Ascending aorta (tissue), 2 donors: ENCODE measurements at regions not wholly inside any gene's neighbourhood (a gene's known extent, or its start where the extent isn't known, plus 50 kb on each side); places are given as distances from the start of the nearest gene placed in this dataset.
A peak's percentile ranks its signal among the peaks of the same experiment; 100 is the strongest.
"Not testable (repeated sequence)": the region's sequence is repeated elsewhere in the genome, so short reads cannot be mapped to it uniquely, and the experiment has no call there.

Experiments
- DNase-seq, 2 donors: peaks; one replicate each; pipeline ENCODE4 v3.0.0-alpha.2; 2019; ENCODE audit warnings: low spot score in 2 of 2
- H3K27ac ChIP-seq, 2 donors: fragments of 200-600 bp; sonication (generic); one replicate each; pipeline ENCODE4 v1.5.1; 2016 to 2017; ENCODE audit warnings: mild to moderate bottlenecking in 1 of 2
- H3K27me3 ChIP-seq: fragments of 200-600 bp; sonication (generic); one replicate; pipeline ENCODE4 v1.5.1; 2017
- H3K36me3 ChIP-seq, 2 donors: fragments of 200-600 bp; sonication (generic); one replicate each; pipeline ENCODE4 v1.5.1; 2016
- H3K4me1 ChIP-seq, 2 donors: fragments of 200-600 bp; sonication (generic); one replicate each; pipeline ENCODE4 v1.5.1; 2016 to 2017; ENCODE audit warnings: mild to moderate bottlenecking in 1 of 2
- H3K4me3 ChIP-seq, 2 donors: fragments of 200-600 bp; sonication (generic); one replicate each; pipeline ENCODE4 v1.5.1; 2016 to 2017; ENCODE audit warnings: mild to moderate bottlenecking in 1 of 2
- H3K9me3 ChIP-seq, 2 donors: fragments of 200-600 bp; sonication (generic); one replicate each; pipeline ENCODE4 v1.5.1; 2016
- intact Hi-C: fragments of 100-400 bp; cut with DNase I; formaldehyde crosslinking; loops from one replicate; pipeline ENCODE4 v1.15.1; 2023
- TF ChIP-seq, protein P1 (sequence below), 3 experiments: fragments of 200-600 bp in 2 of 3; fragments of 450-650 bp in 1 of 3; sonication (generic) in 2 of 3; IDR thresholded peaks; one replicate each; pipeline ENCODE4 v1.5.1; 2016 to 2019; ENCODE audit warnings: antibody characterized with exemption in 3 of 3, mild to moderate bottlenecking in 1 of 3, moderate library complexity in 1 of 3

DNA sequence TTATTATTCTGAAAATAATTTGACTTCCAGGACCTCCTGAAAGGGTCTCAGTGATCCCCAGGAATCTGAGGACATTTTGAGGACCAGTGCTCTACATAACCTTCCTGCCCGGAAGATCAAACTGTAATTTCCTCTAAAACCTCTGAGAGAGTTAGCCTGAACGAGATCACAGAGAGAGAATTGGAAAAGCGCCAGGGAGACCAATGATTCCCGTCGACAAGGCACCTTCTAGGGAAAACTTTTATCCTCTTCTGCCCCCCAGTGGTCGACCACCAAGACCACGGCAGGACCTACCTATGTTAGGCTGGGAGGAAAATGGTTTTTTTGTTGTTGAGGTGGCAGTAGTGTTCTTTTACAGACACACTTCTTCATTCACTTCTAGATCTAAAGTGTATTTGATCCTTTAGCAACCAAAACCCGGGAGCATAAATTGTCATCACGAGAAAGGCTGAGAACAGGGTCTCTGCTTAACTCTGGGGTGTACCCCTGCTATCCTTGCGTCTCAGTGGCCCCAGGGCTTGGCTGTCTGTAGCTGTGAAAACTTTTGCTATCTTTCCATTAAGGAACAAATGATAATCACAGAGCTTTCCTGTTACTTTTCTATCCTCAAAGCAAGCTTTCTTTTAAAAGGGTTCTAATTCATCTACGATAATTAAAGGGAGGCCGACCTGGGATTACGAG lies 62.9 kb upstream of the NID2 start:
- H3K27me3 ChIP-seq, result no peaks in the 10 kb centered on the region
- no peak overlapping the region for H3K4me3 ChIP-seq
- no peaks in the 10 kb centered on the region for H3K9me3 ChIP-seq
- H3K27ac ChIP-seq, result no peak overlapping the region
- no peaks in the 10 kb centered on the region for H3K4me1 ChIP-seq
- intact Hi-C loops, result loop anchor here (1.0 kb wide), 1 partner anchor 135 kb away; no protein-coding TSS in a partner anchor
- peak in 1 of 2 donors; percentile 83 for DNase-seq
- TF ChIP-seq, protein P1, sequence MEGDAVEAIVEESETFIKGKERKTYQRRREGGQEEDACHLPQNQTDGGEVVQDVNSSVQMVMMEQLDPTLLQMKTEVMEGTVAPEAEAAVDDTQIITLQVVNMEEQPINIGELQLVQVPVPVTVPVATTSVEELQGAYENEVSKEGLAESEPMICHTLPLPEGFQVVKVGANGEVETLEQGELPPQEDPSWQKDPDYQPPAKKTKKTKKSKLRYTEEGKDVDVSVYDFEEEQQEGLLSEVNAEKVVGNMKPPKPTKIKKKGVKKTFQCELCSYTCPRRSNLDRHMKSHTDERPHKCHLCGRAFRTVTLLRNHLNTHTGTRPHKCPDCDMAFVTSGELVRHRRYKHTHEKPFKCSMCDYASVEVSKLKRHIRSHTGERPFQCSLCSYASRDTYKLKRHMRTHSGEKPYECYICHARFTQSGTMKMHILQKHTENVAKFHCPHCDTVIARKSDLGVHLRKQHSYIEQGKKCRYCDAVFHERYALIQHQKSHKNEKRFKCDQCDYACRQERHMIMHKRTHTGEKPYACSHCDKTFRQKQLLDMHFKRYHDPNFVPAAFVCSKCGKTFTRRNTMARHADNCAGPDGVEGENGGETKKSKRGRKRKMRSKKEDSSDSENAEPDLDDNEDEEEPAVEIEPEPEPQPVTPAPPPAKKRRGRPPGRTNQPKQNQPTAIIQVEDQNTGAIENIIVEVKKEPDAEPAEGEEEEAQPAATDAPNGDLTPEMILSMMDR (IDR thresholded peaks at IDR 0.05), result peak; percentile 55 to 72 (median 65)
- H3K36me3 ChIP-seq, result no peaks in the 10 kb centered on the region

DNA sequence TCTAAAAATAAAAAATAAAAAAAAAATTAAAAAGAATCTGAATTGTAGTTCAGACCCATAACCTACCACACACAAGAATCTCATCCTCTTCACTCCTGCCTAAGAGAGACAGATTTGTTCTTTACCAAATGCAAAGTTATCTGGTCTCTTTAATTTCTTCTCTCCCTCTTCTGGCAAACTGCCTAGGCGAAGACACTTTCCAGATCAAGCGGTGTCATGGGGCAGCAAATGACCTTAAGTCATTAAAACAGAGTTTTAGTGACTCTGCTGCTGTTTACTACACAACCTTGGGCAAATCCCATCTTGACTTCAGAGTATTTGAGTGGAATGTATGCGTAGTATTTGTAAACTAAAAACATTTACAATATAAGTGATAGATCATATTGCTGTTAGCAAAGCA lies 60.9 kb upstream of the NID2 start:
- Histone ChIP-seq H3K4me3 (no peak overlapping the region), H3K9me3 (no peaks in the 10 kb centered on the region)
- no peak for DNase-seq

DNA sequence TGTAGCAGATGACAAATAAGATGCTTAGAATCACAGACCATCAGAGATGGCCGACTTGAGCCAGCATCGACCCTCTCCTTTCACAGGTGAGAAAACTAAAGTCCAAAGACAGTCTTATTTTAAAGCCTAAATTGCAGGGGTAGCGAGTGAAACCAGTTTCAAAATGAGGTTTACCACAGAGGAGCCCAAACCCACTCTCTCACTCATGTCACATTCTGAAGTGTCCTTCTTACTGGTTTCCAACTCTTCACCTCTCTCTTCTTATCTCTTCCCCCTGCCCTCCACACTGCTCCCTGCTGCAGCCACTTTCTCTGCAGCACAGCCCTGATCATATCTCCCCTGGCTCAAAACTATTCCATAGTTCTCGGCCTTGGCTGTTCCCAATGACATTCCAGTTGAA lies 57.0 kb upstream of the NID2 start:
- H3K4me3 ChIP-seq, result no peak overlapping the region
- intact Hi-C loops, result no loop called here
- H3K27ac ChIP-seq, result no peak overlapping the region
- no peaks in the 10 kb centered on the region for H3K9me3 ChIP-seq
- H3K27me3 ChIP-seq, result no peaks in the 10 kb centered on the region
- TF ChIP-seq, protein P1 (IDR thresholded peaks at IDR 0.05), result no peak
- no peaks in the 10 kb centered on the region for H3K36me3 ChIP-seq
- DNase-seq, result no peak
- no peaks in the 10 kb centered on the region for H3K4me1 ChIP-seq

More for the DNA sequence above, 60.9 kb upstream of the NID2 start:
- intact Hi-C loops, result no loop called here
- Histone ChIP-seq H3K27ac (no peak overlapping the region), H3K4me1 (no peaks in the 10 kb centered on the region), H3K36me3 (no peaks in the 10 kb centered on the region), H3K27me3 (no peaks in the 10 kb centered on the region)
- TF ChIP-seq, protein P1 (IDR thresholded peaks at IDR 0.05), result no peak

DNA sequence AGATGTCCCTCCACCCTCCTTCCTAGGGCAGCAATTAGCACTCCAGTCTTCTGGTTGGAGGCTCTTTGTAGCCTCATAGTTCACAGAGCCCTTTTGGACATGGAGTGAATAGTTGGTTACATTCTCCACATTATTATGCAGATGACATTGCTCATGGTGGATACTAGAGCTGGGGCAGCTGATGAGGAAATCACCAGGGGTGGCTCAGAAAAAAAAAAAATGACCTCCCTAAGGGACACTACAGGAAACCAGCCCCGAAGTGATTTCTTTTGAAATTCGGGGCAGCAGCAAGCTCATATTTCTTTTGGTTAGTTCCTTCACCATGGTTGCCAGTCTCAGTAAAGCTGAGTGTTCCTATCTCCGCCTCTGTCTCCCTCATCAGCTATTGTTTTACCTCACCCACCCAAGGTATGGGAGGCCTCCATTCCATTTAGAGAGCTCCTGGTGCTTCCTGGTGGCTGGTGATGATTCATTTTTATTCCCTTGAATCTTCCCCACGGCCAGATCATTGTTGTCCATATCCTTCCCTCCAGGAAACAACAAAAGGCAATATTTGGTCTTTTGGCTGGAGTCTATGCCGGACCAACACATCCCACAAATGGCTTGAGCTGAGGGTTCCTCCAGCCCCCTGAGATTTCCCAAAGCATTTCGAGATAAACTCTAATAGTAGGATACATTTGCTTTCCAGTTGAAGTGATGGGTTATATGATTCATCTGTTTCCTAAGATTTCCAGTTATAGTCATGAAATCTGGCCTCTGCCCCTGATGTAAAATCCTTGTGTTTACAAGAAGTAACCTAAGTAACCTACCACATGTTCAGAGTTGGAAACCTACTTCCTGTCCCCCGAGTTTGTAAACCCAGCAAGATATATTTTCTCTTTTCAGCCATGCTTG lies 56.2 kb upstream of the NID2 start:
- Histone ChIP-seq H3K27ac (no peak overlapping the region), H3K9me3 (no peaks in the 10 kb centered on the region), H3K4me1 (no peaks in the 10 kb centered on the region), H3K36me3 (no peaks in the 10 kb centered on the region), H3K4me3 (no peak overlapping the region), H3K27me3 (no peaks in the 10 kb centered on the region)
- no peak for DNase-seq
- TF ChIP-seq, protein P1 (IDR thresholded peaks at IDR 0.05), result no peak
- intact Hi-C loops, result no loop called here

DNA sequence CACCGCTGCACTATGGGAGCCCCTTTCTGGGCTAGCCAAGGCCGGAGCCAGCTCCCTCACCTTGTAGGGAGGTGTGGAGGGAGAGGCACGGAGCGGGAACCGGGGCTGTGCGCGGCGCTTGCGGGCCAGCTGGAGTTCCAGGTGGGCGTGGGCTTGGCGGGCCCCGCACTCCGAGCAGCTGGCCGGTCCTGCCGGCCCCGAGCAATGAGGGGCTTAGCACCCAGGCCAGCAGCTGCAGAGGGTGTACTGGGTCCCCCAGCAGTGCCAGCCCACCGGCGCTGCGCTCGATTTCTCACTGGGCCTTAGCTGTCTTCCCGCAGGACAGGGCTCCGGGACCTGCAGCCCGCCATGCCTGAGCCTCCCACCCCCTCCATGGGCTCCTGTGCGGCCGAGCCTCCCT lies 53.3 kb upstream of the NID2 start:
- H3K27ac ChIP-seq, H3K27me3 ChIP-seq, H3K36me3 ChIP-seq, H3K9me3 ChIP-seq, DNase-seq, H3K4me1 ChIP-seq, H3K4me3 ChIP-seq, intact Hi-C loops: not testable (repeated sequence)

DNA sequence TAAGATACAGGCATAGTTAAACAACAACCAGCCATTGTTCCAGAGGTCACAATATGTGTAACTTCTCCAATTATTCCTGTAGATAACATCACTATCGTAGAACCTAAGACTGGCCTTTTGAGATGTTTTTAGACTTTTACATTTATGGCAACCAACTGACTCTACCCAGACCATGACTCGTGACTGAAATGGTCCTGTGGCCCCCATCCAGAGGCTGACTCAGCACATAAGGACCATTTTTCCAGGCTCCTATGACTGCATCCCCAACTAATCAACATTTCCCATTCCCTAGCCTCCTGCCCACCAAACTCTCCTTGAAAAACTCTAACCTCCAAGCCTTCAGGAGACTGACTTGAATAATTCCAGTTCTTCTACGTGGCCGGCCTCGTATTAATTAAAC lies 52.6 kb upstream of the NID2 start:
- no peak for DNase-seq
- intact Hi-C loops, result no loop called here
- TF ChIP-seq, protein P1 (IDR thresholded peaks at IDR 0.05), result no peak
- H3K4me3 ChIP-seq, result no peak overlapping the region
- no peak overlapping the region for H3K27ac ChIP-seq
- H3K4me1 ChIP-seq, result no peaks in the 10 kb centered on the region
- no peaks in the 10 kb centered on the region for H3K27me3 ChIP-seq
- no peaks in the 10 kb centered on the region for H3K36me3 ChIP-seq
- no peaks in the 10 kb centered on the region for H3K9me3 ChIP-seq
